HEK293 (cell line): ENCODE measurements at regions not wholly inside any gene's neighbourhood (a gene's known extent, or its start where the extent isn't known, plus 50 kb on each side); places are given as distances from the start of the nearest gene placed in this dataset.

Experiments
- BCL6B ChIP-seq: fragments of 450-650 bp; formaldehyde crosslinking; IDR thresholded peaks from 2 replicates; pipeline ENCODE4 v1.5.1; 2017; ENCODE audit warnings: missing biosample characterization, missing genetic modification characterization
- CTCF ChIP-seq: fragments of 450-650 bp; formaldehyde crosslinking; IDR thresholded peaks from 2 replicates; pipeline ENCODE4 v1.5.1; 2016; ENCODE audit warnings: missing biosample characterization, missing genetic modification characterization
- HOXD13 ChIP-seq: sonication (generic); formaldehyde crosslinking; IDR thresholded peaks from 2 replicates; pipeline ENCODE4 v1.8.0; 2022; ENCODE audit warnings: missing genetic modification reagents, borderline replicate concordance
- REST ChIP-seq: fragments of 450-650 bp; formaldehyde crosslinking; IDR thresholded peaks from 2 replicates; pipeline ENCODE4 v1.5.1; 2016; ENCODE audit warnings: missing biosample characterization, missing genetic modification characterization
- TRIM28 ChIP-seq: IDR thresholded peaks from 2 replicates; pipeline ENCODE4 v1.6.1; 2011; ENCODE audit warnings: low read length, control low read depth, borderline replicate concordance
- ZBTB10 ChIP-seq: fragments of 450-650 bp; formaldehyde crosslinking; IDR thresholded peaks from 2 replicates; pipeline ENCODE4 v1.5.1; 2016; ENCODE audit warnings: missing biosample characterization, missing genetic modification characterization
- ZNF24 ChIP-seq: fragments of 450-650 bp; formaldehyde crosslinking; IDR thresholded peaks from 2 replicates; pipeline ENCODE4 v1.5.1; 2016; ENCODE audit warnings: missing biosample characterization, missing genetic modification characterization
- ZNF416 ChIP-seq: fragments of 450-650 bp; formaldehyde crosslinking; IDR thresholded peaks from 2 replicates; pipeline ENCODE4 v1.5.1; 2016; ENCODE audit warnings: missing biosample characterization, missing genetic modification characterization
- ZNF530 ChIP-seq: fragments of 450-650 bp; formaldehyde crosslinking; IDR thresholded peaks from 2 replicates; pipeline ENCODE4 v1.5.1; 2016; ENCODE audit warnings: low read depth, missing biosample characterization, missing genetic modification characterization
- ZNF596 ChIP-seq: fragments of 450-650 bp; IDR thresholded peaks from 2 replicates; pipeline ENCODE4 v1.5.0; 2018; ENCODE audit warnings: missing biosample characterization, mild to moderate bottlenecking, missing genetic modification characterization, moderate library complexity
- ZNF677 ChIP-seq: fragments of 450-650 bp; IDR thresholded peaks from 2 replicates; pipeline ENCODE4 v1.5.0; 2018; ENCODE audit warnings: missing biosample characterization, mild to moderate bottlenecking, missing genetic modification characterization, moderate library complexity
- ZNF76 ChIP-seq: fragments of 450-650 bp; formaldehyde crosslinking; IDR thresholded peaks from 2 replicates; pipeline ENCODE4; 2016; ENCODE audit warnings: low read depth, missing biosample characterization, missing genetic modification characterization, borderline replicate concordance
- TF ChIP-seq, protein P1 (sequence below): fragments of 450-650 bp; formaldehyde crosslinking; IDR thresholded peaks from 2 replicates; pipeline ENCODE4 v1.5.1; 2017; ENCODE audit warnings: missing biosample characterization, missing genetic modification characterization

- no peak for TF ChIP-seq CTCF (tag by site-specific recombination)
- no peak for TF ChIP-seq REST
- no peak for TF ChIP-seq ZNF76
- no peak for TF ChIP-seq ZNF596
- no peak for TF ChIP-seq HOXD13 (CRISPR knock-in tag)
- TF ChIP-seq ZNF416 (tag by site-specific recombination) = no peak
- TF ChIP-seq, protein P1, sequence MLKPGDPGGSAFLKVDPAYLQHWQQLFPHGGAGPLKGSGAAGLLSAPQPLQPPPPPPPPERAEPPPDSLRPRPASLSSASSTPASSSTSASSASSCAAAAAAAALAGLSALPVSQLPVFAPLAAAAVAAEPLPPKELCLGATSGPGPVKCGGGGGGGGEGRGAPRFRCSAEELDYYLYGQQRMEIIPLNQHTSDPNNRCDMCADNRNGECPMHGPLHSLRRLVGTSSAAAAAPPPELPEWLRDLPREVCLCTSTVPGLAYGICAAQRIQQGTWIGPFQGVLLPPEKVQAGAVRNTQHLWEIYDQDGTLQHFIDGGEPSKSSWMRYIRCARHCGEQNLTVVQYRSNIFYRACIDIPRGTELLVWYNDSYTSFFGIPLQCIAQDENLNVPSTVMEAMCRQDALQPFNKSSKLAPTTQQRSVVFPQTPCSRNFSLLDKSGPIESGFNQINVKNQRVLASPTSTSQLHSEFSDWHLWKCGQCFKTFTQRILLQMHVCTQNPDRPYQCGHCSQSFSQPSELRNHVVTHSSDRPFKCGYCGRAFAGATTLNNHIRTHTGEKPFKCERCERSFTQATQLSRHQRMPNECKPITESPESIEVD (tag by site-specific recombination) = no peak
- TF ChIP-seq ZNF677 = no peak
- no peak for TF ChIP-seq ZBTB10 (tag by site-specific recombination)
- TF ChIP-seq TRIM28 = no peak
- no peak for TF ChIP-seq ZNF24
- TF ChIP-seq ZNF530 (tag by site-specific recombination) = no peak
- no peak for TF ChIP-seq BCL6B (tag by site-specific recombination)
These were observed 594.3 kb downstream of the STK39 start for GRCh38 chr2:167653131-167653530.
